Activated CD4-positive, alpha-beta T cell treated with anti-CD3 and anti-CD28 coated beads, Interleukin-10, Interleukin-2, amounts not matched to agents 100 ng/mL and 50 ng/mL, durations not matched to agents 16 hours and 8 hours (primary cell): ENCODE measurements at regions not wholly inside any gene's neighbourhood (a gene's known extent, or its start where the extent isn't known, plus 50 kb on each side); places are given as distances from the start of the nearest gene placed in this dataset.
"Not testable (repeated sequence)": the region's sequence is repeated elsewhere in the genome, so short reads cannot be mapped to it uniquely, and the experiment has no call there.

Experiments used
- DNase-seq: peaks from one replicate; pipeline ENCODE4 v3.0.0-alpha.2; 2020

GRCh38 chr20:30297878-30298595 is 959.4 kb upstream of the DEFB115 start:
- DNase-seq = not testable (repeated sequence)

- not testable (repeated sequence) for DNase-seq
Measured at GRCh38 chr20:30300220-30300642, 957.2 kb upstream of the DEFB115 start.

DNA sequence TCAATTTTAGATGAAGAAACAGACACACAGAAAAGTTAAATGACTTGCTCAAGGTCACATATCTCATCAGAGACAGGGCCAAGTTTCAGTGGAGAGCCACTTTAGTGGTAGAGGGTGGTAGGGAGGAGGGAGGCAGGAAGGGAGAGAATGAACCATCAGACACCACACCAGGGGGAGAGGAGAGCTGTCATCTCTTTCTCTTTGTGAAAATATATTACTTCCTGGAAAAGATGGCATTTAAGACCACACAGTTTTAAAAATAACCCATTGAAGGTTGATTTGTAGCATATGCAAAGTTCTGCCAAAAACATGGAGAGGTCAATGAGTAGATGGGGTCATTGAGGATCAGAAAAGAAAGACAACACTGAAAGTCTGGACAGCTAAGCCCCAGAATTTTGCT is 954.7 kb upstream of the DEFB115 start:
- not testable (repeated sequence) for DNase-seq

DNA sequence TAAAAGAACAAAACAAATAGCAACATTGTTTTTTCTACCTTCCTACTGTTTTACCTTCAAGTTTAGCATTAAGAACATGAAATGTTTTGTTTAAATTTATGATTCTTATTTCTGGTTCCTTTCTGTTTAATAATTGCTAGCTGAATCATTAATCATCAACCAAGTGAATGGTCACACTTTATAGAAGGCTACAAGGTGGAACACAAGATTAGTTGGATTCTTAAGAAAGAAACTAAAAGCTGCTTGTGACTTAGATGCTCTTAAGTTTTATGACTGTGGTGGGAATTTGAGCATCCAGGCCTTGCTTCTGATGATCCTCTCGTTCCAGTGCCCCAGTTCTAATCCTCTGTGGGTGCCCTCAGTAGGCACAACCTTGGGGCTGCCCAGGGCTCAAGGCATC is 947.5 kb upstream of the DEFB115 start:
- not testable (repeated sequence) for DNase-seq

- not testable (repeated sequence) for DNase-seq
Measured at GRCh38 chr20:30310385-30310784, 947.1 kb upstream of the DEFB115 start.

GRCh38 chr20:30312220-30312619 is 945.2 kb upstream of the DEFB115 start:
- DNase-seq = not testable (repeated sequence)

- not testable (repeated sequence) for DNase-seq
Measured at GRCh38 chr20:30313660-30314059, 943.8 kb upstream of the DEFB115 start.

- not testable (repeated sequence) for DNase-seq
Measured at GRCh38 chr20:30316063-30316462, 941.4 kb upstream of the DEFB115 start.

DNA sequence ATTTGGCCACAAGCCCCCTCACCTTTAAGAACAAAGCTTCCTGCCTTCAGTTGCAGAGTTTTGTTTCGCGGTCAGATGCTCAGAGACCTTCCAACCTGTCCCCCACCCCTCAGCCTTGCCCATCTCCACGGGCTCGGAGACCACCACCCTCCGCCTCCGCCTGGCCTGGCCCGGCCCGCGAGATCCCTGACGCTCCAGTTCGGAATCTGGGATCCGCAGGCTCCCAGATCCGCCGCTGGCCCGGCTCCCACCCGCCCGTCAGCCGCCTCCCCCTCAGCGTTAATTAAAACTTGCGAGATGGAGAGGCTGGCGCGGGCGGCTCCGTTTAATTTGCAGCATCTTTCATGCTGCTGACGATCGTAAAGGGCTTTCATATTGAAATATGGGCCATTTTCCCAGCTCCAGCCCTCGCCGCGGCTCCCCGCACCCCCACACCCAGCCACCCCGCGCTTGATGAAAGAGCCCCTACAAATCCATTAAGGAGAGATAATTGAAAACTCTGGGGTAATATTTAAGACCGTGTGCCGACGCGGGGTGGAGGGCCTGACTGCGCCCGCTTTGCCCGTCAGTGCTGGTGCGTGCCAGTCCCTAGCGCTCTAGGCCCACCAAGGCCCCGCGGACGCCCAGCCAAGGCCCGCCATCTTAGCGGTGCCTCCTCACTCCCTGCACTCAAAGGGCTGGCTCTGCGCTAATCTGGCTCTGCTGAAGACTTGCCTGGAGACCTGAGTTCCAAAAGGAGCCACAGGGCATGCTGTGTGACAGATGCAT is 940.7 kb upstream of the DEFB115 start:
- DNase-seq = not testable (repeated sequence)

GRCh38 chr20:30333744-30334143 is 923.7 kb upstream of the DEFB115 start:
- DNase-seq = not testable (repeated sequence)

GRCh38 chr20:30337556-30337955 is 919.9 kb upstream of the DEFB115 start:
- not testable (repeated sequence) for DNase-seq

DNA sequence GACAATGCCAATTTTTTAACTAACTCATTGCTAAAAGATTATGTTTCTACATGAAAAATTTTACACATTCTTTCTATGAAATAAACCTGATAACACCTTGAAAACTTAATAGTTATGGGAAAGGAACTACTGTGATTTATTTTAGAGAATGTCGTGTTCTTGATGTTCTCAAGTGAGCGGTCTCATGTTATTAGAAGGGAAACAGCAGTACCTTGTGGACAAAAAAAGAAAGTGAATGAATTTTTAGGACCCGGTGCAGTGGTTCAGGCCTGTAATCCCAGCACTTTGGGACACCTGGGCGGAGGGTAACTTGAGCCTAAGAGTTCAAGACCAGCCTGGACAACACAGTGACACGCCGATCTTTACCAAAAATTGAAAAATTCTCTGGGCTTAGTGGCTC is 908.5 kb upstream of the DEFB115 start:
- not testable (repeated sequence) for DNase-seq

DNA sequence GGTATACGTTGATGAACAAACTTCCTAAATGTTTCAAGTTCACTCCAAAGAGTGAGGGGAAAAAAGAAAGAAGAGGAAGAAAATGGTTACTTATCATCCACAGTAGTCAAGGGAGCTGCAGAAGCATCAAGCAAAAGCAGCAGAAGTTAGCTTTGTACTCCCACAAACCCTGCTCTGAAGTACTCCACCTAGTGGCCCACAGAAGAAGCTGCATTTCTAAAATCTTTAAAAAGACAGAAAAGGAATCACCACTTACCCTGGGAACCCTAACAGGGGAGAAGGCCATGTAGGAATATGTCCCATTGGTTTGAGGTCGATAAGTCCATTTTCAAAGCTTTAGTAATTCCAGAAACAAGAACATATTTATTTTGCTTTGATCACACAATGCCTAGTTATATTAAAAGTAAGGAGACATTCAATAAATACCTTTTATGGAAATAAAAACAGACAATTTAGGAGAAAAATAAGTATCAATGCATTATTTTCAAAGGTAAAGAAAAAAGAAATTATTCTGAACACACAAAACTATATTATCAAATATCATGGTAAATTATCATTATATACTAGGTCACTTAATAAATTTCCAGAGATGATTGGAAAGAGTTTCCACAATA is 900.5 kb upstream of the DEFB115 start:
- DNase-seq = peak; percentile 8

DNA sequence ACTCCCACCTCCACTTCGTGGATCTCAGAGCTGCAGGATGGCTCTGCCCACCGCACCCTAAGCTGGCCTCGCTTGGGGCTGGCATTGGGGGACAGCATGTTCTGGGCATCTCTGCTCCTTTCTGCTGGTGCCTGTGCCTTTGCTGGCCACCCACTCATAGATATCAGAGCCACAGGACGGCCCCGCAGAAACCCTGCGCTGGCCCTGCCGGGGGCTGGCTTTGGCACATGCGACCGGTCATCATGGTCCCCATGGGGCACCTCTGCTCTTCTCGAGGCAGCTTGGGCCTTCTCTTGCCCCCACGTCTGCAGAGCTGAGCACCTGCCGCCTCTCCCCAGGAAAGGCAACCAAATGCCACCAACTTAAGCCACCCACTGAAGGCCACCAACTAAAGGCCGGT is 895.7 kb upstream of the DEFB115 start:
- not testable (repeated sequence) for DNase-seq

- DNase-seq = not testable (repeated sequence)
Measured at GRCh38 chr20:30376430-30376766, 881.1 kb upstream of the DEFB115 start.

GRCh38 chr20:30376767-30377658 is 880.5 kb upstream of the DEFB115 start:
- peak; percentile 83 for DNase-seq

GRCh38 chr20:30378317-30378716 is 879.1 kb upstream of the DEFB115 start:
- not testable (repeated sequence) for DNase-seq

DNA sequence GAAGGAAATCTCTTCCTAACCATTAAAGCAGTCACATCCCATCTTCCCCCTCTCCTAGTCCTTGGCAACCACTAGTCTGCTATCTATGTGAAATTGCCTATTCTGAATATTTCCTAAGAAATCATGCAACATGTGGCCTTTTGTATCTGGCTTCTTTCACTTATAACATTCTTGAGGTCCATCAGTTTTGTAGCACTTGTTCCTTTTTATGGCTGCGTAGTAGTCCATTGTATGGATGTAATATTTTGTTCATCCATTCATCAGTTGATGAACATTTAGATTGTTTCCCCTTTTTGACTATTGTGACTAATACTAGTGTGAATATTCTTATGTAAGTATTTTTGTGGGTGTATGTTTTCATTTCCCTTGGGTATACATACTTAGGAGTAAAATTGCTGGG is 878.7 kb upstream of the DEFB115 start:
- DNase-seq = not testable (repeated sequence)

GRCh38 chr20:30384841-30385240 is 872.6 kb upstream of the DEFB115 start:
- not testable (repeated sequence) for DNase-seq

- not testable (repeated sequence) for DNase-seq
Measured at GRCh38 chr20:30386099-30386498, 871.4 kb upstream of the DEFB115 start.

- not testable (repeated sequence) for DNase-seq
Measured at GRCh38 chr20:30387823-30388222, 869.6 kb upstream of the DEFB115 start.

GRCh38 chr20:30393523-30393922 is 863.9 kb upstream of the DEFB115 start:
- DNase-seq = not testable (repeated sequence)

DNA sequence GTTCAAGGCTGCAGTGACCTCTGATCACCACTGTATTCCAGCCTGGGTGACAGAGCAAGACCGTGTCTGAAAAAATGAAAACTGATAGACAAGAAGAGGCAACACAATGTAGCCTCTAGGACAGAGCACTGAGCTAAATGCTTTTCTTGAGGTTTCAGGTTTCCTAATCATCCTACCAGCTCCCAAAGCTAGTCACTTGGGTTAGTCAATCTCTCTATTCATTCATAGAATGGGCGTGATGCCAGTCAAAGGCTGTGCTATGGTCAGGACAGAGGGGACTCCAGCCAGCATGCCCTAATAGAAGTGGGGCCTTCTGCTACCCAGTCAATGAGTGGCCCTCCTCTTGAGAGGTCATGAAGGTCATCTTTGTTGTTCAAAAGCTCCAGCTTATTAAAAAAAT is 860.4 kb upstream of the DEFB115 start:
- DNase-seq = not testable (repeated sequence)
